ENCODE measurements at regions not wholly inside any gene's neighbourhood (a gene's known extent, or its start where the extent isn't known, plus 50 kb on each side); places are given as distances from the start of the nearest gene placed in this dataset.
A peak's percentile ranks its signal among the peaks of the same experiment; 100 is the strongest.

- Mint-ChIP-seq H3K4me3 (ENCODE audit: unreplicated experiment) (no peak overlapping the region), H3K9me3 (ENCODE audit: unreplicated experiment) (no peaks in the 10 kb centered on the region), H3K4me1 (ENCODE audit: low read depth, unreplicated experiment) (peaks cover 14% of the 10 kb centered on the region), H3K36me3 (ENCODE audit: low read depth, unreplicated experiment) (no peaks in the 10 kb centered on the region), H3K27me3 (ENCODE audit: low read depth, unreplicated experiment) (no peaks in the 10 kb centered on the region), H3K27ac (ENCODE audit: unreplicated experiment) (no peak overlapping the region)
- Histone ChIP-seq H4K20me1 (ENCODE audit: insufficient read depth, low read length) (no peaks in the 10 kb centered on the region), H3K79me2 (ENCODE audit: insufficient read depth, low read length) (no peaks in the 10 kb centered on the region), H3K27ac (ENCODE audit: low read depth, low read length) (no peak overlapping the region), H3K36me3 (ENCODE audit: insufficient read depth, low read length) (no peaks in the 10 kb centered on the region), H3K4me3 (ENCODE audit: insufficient read depth, low read depth, low read length) (no peak overlapping the region), H3K9ac (ENCODE audit: low read length) (no peak overlapping the region), H3K4me2 (ENCODE audit: low read length) (no peak overlapping the region), H3K9me3 (ENCODE audit: insufficient read depth, low read depth, low read length) (no peaks in the 10 kb centered on the region), H3K4me1 (ENCODE audit: insufficient read depth, low read length) (no peaks in the 10 kb centered on the region), H2AFZ (ENCODE audit: low read depth, low read length) (no peak overlapping the region), H3K27me3 (ENCODE audit: insufficient read depth, low read length) (no peaks in the 10 kb centered on the region)
- TF ChIP-seq, protein P1, sequence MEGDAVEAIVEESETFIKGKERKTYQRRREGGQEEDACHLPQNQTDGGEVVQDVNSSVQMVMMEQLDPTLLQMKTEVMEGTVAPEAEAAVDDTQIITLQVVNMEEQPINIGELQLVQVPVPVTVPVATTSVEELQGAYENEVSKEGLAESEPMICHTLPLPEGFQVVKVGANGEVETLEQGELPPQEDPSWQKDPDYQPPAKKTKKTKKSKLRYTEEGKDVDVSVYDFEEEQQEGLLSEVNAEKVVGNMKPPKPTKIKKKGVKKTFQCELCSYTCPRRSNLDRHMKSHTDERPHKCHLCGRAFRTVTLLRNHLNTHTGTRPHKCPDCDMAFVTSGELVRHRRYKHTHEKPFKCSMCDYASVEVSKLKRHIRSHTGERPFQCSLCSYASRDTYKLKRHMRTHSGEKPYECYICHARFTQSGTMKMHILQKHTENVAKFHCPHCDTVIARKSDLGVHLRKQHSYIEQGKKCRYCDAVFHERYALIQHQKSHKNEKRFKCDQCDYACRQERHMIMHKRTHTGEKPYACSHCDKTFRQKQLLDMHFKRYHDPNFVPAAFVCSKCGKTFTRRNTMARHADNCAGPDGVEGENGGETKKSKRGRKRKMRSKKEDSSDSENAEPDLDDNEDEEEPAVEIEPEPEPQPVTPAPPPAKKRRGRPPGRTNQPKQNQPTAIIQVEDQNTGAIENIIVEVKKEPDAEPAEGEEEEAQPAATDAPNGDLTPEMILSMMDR (IDR thresholded peaks at IDR 0.05; ENCODE audit: insufficient read depth, low read depth, low read length): no peak
- TF ChIP-seq EZH2 (IDR thresholded peaks at IDR 0.05; ENCODE audit: insufficient read depth, low read length): no peak
- DNase-seq (ENCODE audit: low read depth) (no peak), FAIRE-seq (no peak)
Measured at GRCh38 chr5:90311401-90311800, 98.2 kb downstream of the CETN3 start.

DNA sequence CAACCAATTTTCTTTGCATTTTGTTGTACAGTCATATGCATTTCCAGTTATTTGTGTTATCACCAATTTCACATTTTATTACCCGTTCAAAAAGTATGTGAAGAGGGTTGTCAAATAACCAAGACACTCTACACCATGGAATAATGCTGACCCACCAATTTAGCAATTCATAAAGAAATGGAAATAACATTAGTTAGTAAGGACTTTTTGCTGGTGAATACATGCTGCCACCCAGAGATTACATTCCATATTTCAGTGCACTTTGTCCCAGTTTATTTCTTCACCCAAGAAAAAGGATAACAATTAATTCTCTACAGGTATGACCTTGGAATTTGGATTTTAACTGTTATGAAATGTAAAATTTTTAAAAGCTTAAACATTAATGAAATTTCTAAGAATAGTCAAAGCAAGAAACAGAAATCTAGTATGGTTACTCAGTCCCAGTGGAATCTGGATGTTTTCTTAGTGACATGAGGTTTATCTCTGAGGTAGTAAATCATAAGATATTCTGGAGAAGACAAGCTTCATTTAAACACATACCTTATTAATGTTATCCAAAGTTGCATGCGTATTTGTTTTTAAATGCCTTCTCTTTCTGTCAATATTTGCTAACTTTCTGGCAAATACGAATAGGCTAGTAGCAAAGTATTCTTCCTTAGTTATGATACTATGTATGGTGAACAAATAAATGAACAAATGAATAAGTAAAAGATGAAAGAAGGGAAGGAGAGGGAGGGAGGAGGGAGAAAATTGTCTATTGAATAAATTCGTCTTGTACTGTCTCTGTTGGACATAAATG is 100.6 kb downstream of the CETN3 start:
- Mint-ChIP-seq H3K4me1 (ENCODE audit: low read depth, unreplicated experiment) (peaks cover 14% of the 10 kb centered on the region), H3K9me3 (ENCODE audit: unreplicated experiment) (no peaks in the 10 kb centered on the region), H3K27me3 (ENCODE audit: low read depth, unreplicated experiment) (no peaks in the 10 kb centered on the region), H3K4me3 (ENCODE audit: unreplicated experiment) (no peak overlapping the region), H3K36me3 (ENCODE audit: low read depth, unreplicated experiment) (no peaks in the 10 kb centered on the region), H3K27ac (ENCODE audit: unreplicated experiment) (no peak overlapping the region)
- no peaks in the 10 kb centered on the region for H4K20me1 ChIP-seq (ENCODE audit: insufficient read depth, low read length)
- H3K4me2 ChIP-seq (ENCODE audit: low read length): no peak overlapping the region
- H3K9ac ChIP-seq (ENCODE audit: low read length): no peak overlapping the region
- DNase-seq (ENCODE audit: low read depth) (peak; percentile 44), FAIRE-seq (no peak)
- H3K4me1 ChIP-seq (ENCODE audit: insufficient read depth, low read length): no peaks in the 10 kb centered on the region
- H3K79me2 ChIP-seq (ENCODE audit: insufficient read depth, low read length): no peaks in the 10 kb centered on the region
- no peaks in the 10 kb centered on the region for H3K36me3 ChIP-seq (ENCODE audit: insufficient read depth, low read length)
- no peaks in the 10 kb centered on the region for H3K27me3 ChIP-seq (ENCODE audit: insufficient read depth, low read length)
- TF ChIP-seq EZH2 (IDR thresholded peaks at IDR 0.05; ENCODE audit: insufficient read depth, low read length): no peak
- TF ChIP-seq, protein P1 (IDR thresholded peaks at IDR 0.05; ENCODE audit: insufficient read depth, low read depth, low read length): no peak
- no peak overlapping the region for H3K27ac ChIP-seq (ENCODE audit: low read depth, low read length)
- H3K4me3 ChIP-seq (ENCODE audit: insufficient read depth, low read depth, low read length): no peak overlapping the region
- no peak overlapping the region for H2AFZ ChIP-seq (ENCODE audit: low read depth, low read length)
- no peaks in the 10 kb centered on the region for H3K9me3 ChIP-seq (ENCODE audit: insufficient read depth, low read depth, low read length)

GRCh38 chr5:90307782-90308181 is 101.8 kb downstream of the CETN3 start:
- Histone ChIP-seq H3K27me3 (ENCODE audit: insufficient read depth, low read length) (no peaks in the 10 kb centered on the region), H3K4me3 (ENCODE audit: insufficient read depth, low read depth, low read length) (no peak overlapping the region), H2AFZ (ENCODE audit: low read depth, low read length) (no peak overlapping the region), H3K4me2 (ENCODE audit: low read length) (no peak overlapping the region), H3K9ac (ENCODE audit: low read length) (no peak overlapping the region), H3K36me3 (ENCODE audit: insufficient read depth, low read length) (no peaks in the 10 kb centered on the region), H4K20me1 (ENCODE audit: insufficient read depth, low read length) (no peaks in the 10 kb centered on the region), H3K9me3 (ENCODE audit: insufficient read depth, low read depth, low read length) (no peaks in the 10 kb centered on the region), H3K79me2 (ENCODE audit: insufficient read depth, low read length) (no peaks in the 10 kb centered on the region), H3K4me1 (ENCODE audit: insufficient read depth, low read length) (no peaks in the 10 kb centered on the region), H3K27ac (ENCODE audit: low read depth, low read length) (no peak overlapping the region)
- DNase-seq (ENCODE audit: low read depth) (peak; percentile 51), FAIRE-seq (no peak)
- no peaks in the 10 kb centered on the region for H3K36me3 Mint-ChIP-seq (ENCODE audit: low read depth, unreplicated experiment)
- no peak for TF ChIP-seq EZH2 (IDR thresholded peaks at IDR 0.05; ENCODE audit: insufficient read depth, low read length)
- TF ChIP-seq, protein P1 (IDR thresholded peaks at IDR 0.05; ENCODE audit: insufficient read depth, low read depth, low read length): no peak
- H3K9me3 Mint-ChIP-seq (ENCODE audit: unreplicated experiment): no peaks in the 10 kb centered on the region
- H3K4me3 Mint-ChIP-seq (ENCODE audit: unreplicated experiment): no peak overlapping the region
- peaks cover 14% of the 10 kb centered on the region for H3K4me1 Mint-ChIP-seq (ENCODE audit: low read depth, unreplicated experiment)
- H3K27me3 Mint-ChIP-seq (ENCODE audit: low read depth, unreplicated experiment): no peaks in the 10 kb centered on the region
- no peak overlapping the region for H3K27ac Mint-ChIP-seq (ENCODE audit: unreplicated experiment)
